ENCODE measurements at regions not wholly inside any gene's neighbourhood (a gene's known extent, or its start where the extent isn't known, plus 50 kb on each side); places are given as distances from the start of the nearest gene placed in this dataset.

DNA sequence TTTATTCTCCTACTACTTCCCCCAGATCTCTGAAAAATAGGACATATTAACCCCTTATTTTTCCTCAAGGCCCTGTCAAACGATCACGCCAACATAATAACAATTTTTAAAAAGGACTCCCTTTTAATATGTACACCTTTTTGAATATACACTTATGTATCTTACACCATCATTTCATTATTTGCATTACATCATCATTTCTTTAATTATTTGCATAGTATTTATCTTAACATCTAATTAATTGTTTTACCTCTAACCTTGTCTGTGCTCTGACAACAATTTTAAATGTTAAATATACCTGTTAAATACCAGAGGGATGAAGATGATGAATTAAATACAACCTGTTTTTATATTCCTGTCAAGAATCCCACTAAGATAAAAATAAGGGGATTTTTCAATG, 432.2 kb downstream of the PTPRC start:
- Histone ChIP-seq H3K27me3 (ENCODE audit: low read length) (no peaks in the 10 kb centered on the region), H3K9me2 (replicated peaks; ENCODE audit: insufficient read depth, low read length) (no peaks in the 10 kb centered on the region), H3K79me2 (ENCODE audit: insufficient read depth, low read length) (no peaks in the 10 kb centered on the region), H4K20me1 (ENCODE audit: low read depth, low read length) (no peaks in the 10 kb centered on the region), H3K9me3 (ENCODE audit: insufficient read depth, low read length) (no peaks in the 10 kb centered on the region), H3K9ac (ENCODE audit: low read length) (no peak overlapping the region), H3K27ac (ENCODE audit: low read depth, low read length) (no peak overlapping the region), H3K36me3 (ENCODE audit: low read length) (no peaks in the 10 kb centered on the region), H3F3A (ENCODE audit: insufficient read depth) (no peaks in the 10 kb centered on the region), H3K4me2 (ENCODE audit: low read depth, low read length, poor library complexity, severe bottlenecking) (no peak overlapping the region), H3K4me3 (ENCODE audit: insufficient read depth, low read length, poor library complexity, severe bottlenecking) (no peak overlapping the region), H2AFZ (ENCODE audit: low read depth, low read length, severe bottlenecking) (no peak overlapping the region)
- TF ChIP-seq, protein P1, sequence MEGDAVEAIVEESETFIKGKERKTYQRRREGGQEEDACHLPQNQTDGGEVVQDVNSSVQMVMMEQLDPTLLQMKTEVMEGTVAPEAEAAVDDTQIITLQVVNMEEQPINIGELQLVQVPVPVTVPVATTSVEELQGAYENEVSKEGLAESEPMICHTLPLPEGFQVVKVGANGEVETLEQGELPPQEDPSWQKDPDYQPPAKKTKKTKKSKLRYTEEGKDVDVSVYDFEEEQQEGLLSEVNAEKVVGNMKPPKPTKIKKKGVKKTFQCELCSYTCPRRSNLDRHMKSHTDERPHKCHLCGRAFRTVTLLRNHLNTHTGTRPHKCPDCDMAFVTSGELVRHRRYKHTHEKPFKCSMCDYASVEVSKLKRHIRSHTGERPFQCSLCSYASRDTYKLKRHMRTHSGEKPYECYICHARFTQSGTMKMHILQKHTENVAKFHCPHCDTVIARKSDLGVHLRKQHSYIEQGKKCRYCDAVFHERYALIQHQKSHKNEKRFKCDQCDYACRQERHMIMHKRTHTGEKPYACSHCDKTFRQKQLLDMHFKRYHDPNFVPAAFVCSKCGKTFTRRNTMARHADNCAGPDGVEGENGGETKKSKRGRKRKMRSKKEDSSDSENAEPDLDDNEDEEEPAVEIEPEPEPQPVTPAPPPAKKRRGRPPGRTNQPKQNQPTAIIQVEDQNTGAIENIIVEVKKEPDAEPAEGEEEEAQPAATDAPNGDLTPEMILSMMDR (IDR thresholded peaks at IDR 0.05; ENCODE audit: insufficient read depth, low read length, poor library complexity, severe bottlenecking) = no peak
- no peak for TF ChIP-seq EZH2phosphoT487 (conservative IDR thresholded peaks at IDR 0.05; ENCODE audit: low read length)

DNA sequence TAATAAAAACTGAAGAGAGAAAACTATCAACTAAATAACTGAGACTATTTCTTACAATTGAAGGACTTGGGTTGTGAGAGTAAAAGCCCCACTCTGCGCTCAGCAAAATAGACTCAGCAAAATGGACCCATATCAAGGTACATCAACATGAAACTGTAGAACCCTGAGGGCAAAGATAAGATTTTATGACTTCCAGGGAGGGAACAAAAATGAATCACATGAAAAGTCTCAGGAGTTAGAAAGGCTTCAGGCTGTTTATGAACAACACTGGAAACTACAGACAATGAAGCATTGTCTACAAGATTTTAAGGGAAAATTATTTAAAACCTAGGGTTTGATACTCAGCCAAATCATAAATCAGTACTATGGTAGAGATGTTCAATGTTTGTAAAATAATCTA, 434.3 kb downstream of the PTPRC start:
- Histone ChIP-seq H2AFZ (ENCODE audit: low read depth, low read length, severe bottlenecking) (no peak overlapping the region), H3K36me3 (ENCODE audit: low read length) (no peaks in the 10 kb centered on the region), H4K20me1 (ENCODE audit: low read depth, low read length) (no peaks in the 10 kb centered on the region), H3K79me2 (ENCODE audit: insufficient read depth, low read length) (no peaks in the 10 kb centered on the region), H3K4me2 (ENCODE audit: low read depth, low read length, poor library complexity, severe bottlenecking) (no peak overlapping the region), H3K9me2 (replicated peaks; ENCODE audit: insufficient read depth, low read length) (no peaks in the 10 kb centered on the region), H3K4me3 (ENCODE audit: insufficient read depth, low read length, poor library complexity, severe bottlenecking) (no peak overlapping the region), H3K27ac (ENCODE audit: low read depth, low read length) (no peak overlapping the region), H3K27me3 (ENCODE audit: low read length) (no peaks in the 10 kb centered on the region), H3K9me3 (ENCODE audit: insufficient read depth, low read length) (no peaks in the 10 kb centered on the region), H3K9ac (ENCODE audit: low read length) (no peak overlapping the region), H3F3A (ENCODE audit: insufficient read depth) (no peaks in the 10 kb centered on the region)
- TF ChIP-seq, protein P1 (IDR thresholded peaks at IDR 0.05; ENCODE audit: insufficient read depth, low read length, poor library complexity, severe bottlenecking) = no peak
- no peak for TF ChIP-seq EZH2phosphoT487 (conservative IDR thresholded peaks at IDR 0.05; ENCODE audit: low read length)

DNA sequence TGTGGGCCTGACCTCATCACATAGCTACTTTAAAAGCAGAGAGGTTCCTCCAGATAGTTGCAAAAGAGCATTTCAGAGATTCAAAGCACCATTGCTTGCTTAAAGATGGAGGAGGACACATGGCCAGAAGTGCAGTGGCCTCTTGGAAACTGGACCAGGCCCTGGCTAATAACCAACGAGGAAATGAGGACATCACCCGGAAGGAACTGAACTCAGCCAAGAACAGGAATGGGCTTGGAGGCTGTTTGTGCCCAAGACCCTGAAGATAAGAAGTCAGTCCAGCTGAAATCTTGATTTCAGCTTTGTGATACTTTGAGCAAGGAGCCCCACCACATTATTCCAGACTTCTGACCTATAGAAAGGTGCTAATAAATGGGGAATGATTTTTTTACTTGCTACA, 437.0 kb downstream of the PTPRC start:
- no peak overlapping the region for H2AFZ ChIP-seq (ENCODE audit: low read depth, low read length, severe bottlenecking)
- no peaks in the 10 kb centered on the region for H3K36me3 ChIP-seq (ENCODE audit: low read length)
- no peak overlapping the region for H3K27ac ChIP-seq (ENCODE audit: low read depth, low read length)
- H3K9ac ChIP-seq (ENCODE audit: low read length) = no peak overlapping the region
- H3F3A ChIP-seq (ENCODE audit: insufficient read depth) = no peaks in the 10 kb centered on the region
- H3K4me3 ChIP-seq (ENCODE audit: insufficient read depth, low read length, poor library complexity, severe bottlenecking) = no peak overlapping the region
- H3K9me3 ChIP-seq (ENCODE audit: insufficient read depth, low read length) = no peaks in the 10 kb centered on the region
- TF ChIP-seq, protein P1 (IDR thresholded peaks at IDR 0.05; ENCODE audit: insufficient read depth, low read length, poor library complexity, severe bottlenecking) = no peak
- TF ChIP-seq EZH2phosphoT487 (conservative IDR thresholded peaks at IDR 0.05; ENCODE audit: low read length) = no peak
- H3K27me3 ChIP-seq (ENCODE audit: low read length) = no peaks in the 10 kb centered on the region
- no peaks in the 10 kb centered on the region for H4K20me1 ChIP-seq (ENCODE audit: low read depth, low read length)
- no peaks in the 10 kb centered on the region for H3K9me2 ChIP-seq (replicated peaks; ENCODE audit: insufficient read depth, low read length)
- no peaks in the 10 kb centered on the region for H3K79me2 ChIP-seq (ENCODE audit: insufficient read depth, low read length)
- H3K4me2 ChIP-seq (ENCODE audit: low read depth, low read length, poor library complexity, severe bottlenecking) = no peak overlapping the region
